DMS153 (cell line): ENCODE measurements at regions not wholly inside any gene's neighbourhood (a gene's known extent, or its start where the extent isn't known, plus 50 kb on each side); places are given as distances from the start of the nearest gene placed in this dataset.
"Not testable (repeated sequence)": the region's sequence is repeated elsewhere in the genome, so short reads cannot be mapped to it uniquely, and the experiment has no call there.

Experiments used
- DNase-seq: peaks from one replicate; lab custom pipeline; 2025; lab: John Stamatoyannopoulos, UW

DNA sequence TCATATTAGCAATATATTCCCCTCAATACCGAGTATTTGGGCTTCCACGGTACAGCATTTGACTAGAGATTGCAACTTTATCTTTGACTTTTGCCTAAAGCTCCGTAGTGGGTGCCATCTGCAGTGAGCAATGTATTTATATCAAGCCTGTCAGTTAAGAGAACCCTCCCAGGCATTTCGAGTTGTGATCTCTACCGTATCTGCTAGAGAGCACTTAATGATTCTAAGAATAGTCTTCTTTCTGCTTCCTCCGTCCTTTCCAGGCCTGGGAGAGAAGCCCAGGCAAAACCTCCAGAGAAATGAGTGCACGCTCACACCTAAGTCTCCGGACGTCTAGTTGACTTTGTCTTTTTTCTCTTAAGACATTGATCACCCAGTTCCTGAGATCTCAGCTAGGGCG lies 210.6 kb downstream of the KLF6 start:
- DNase-seq = no peak

DNA sequence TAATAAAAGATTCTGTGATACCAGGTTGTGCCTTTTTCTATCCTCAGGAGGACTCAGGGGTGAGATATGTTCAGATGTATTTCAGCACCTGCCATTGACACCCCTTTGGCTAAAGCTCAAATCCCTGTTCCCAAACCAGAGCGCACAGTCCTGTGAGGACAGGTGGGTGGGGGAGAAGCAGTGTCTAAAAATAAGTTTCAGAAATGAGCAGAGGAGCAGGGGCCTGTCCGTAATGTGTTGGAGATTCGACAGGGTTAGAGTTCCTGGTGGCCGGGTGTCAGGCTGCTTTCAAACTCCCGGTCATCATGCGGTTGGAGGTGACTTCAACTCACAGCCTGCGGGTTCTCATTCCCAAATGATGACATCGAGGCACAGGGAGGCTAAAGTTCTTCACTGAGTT lies 211.5 kb downstream of the KLF6 start:
- no peak for DNase-seq

DNA sequence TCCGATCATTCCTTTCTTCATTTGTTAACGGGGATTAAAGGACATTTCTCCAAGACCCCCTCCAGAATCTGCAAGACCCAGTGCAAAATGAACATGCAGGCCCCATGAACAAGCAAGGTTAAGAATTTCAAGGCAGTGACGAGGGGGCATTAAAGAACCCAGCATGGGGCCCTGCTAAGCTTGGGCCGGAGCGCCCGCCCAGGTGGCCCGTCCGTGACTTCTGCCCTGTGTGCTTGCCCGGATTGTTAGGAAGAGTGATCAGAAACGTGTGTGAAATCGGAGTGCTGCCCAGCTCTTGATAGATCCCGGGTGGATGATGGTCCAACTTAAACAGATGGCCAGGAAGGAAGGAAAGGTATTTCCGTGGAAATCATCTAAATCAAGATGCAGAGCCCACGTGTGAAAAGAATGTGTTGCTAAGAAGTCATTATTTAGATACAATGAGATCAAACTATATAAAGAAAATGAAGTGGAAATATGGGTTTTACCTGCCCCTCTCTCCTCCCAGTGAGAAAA lies 213.6 kb downstream of the KLF6 start:
- no peak for DNase-seq

- no peak for DNase-seq
Observed at GRCh38 chr10:3570855-3571266, 214.1 kb downstream of the KLF6 start.

DNA sequence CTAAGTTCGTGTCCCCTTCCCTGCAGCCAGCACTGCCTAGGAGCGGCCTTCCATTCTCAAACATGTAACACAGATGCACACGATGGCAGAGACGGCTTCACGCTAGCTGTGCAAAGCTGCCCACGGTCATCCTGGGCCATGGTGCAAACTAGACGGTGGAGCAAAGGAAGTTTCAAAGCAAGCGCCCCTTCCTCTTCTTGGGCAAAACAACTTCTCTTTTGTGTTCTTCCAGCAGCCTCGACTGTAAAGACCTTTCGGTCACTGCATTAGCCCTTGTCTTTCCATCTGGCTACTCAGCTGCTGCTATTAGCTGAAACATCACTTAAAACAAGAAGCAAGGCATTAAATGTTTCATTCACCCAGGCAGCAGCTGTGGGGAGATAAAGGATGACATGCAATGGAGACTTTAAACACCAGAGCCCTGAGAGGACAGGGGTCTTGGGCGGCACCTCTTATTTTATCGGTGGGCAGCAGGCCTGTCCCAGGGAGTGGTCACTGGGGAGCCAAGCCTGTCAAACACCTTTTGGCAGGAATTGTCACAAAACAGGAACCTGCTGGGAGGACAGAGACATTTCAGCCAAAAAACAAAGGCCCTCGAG lies 214.8 kb downstream of the KLF6 start:
- DNase-seq = no peak

DNA sequence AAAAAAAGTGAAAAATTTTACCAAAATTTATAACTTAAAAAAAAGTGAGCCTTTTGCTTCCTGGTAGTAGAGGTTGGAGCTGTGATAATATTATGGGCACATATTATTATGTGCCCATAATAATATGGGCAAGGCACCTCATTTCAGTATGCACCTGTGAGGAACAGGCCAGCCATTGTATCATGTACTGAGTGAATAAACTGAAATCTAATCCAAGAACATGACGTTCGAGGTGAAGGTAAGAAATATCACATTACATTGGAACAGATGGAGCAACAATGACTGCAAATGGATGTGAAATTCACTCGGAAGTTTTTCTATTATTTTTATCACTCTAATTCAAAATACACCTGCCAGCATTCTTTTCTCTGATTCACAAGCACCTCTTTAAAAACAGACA lies 216.0 kb downstream of the KLF6 start:
- peak; percentile 41 for DNase-seq

GRCh38 chr10:3568392-3568791 lies 216.6 kb downstream of the KLF6 start:
- no peak for DNase-seq

- no peak for DNase-seq
Observed at GRCh38 chr10:3567291-3567963, 217.6 kb downstream of the KLF6 start.

DNA sequence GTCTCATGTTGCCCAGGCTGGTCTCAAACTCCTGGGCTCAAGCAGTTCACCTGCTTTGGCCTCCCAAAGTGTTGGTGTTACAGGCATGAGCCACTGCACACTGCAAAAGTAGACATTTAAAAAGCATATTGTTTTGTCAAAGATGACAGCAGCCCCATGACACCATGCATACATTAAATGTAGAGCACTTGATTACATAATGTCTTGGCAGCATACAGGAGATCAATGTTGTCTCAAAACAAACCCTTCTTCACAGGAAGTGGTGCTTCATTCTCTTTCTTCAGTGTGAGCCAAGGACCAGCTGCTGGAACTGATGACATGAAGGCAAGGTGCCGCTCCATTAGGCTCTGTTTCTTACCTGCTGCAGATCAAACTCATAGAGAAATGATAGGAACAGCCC lies 218.4 kb downstream of the KLF6 start:
- DNase-seq = no peak

- DNase-seq = no peak
Observed at GRCh38 chr10:3564346-3565002, 220.5 kb downstream of the KLF6 start.

- DNase-seq = no peak
Observed at GRCh38 chr10:3563298-3563697, 221.7 kb downstream of the KLF6 start.

- DNase-seq = not testable (repeated sequence)
Observed at GRCh38 chr10:3560628-3561027, 224.4 kb downstream of the KLF6 start.

DNA sequence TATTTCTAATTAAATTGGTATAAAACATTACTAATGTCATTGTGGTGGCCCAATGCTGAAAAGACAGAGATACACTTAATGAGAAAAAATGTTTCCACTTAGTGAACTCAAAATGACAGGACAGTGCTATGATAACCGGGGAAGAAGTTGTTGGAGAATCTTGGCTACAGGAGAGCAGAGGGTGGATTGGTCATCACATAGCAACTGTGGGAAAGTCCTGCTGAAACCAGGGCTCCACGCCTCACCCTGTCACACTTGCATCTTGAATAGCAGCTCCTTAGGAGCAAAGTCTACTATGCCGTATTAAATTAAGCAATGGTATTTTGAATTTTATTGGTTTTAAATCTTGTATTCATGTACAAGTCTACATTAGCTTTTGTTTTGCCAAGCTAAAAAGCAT lies 225.5 kb downstream of the KLF6 start:
- DNase-seq = no peak

DNA sequence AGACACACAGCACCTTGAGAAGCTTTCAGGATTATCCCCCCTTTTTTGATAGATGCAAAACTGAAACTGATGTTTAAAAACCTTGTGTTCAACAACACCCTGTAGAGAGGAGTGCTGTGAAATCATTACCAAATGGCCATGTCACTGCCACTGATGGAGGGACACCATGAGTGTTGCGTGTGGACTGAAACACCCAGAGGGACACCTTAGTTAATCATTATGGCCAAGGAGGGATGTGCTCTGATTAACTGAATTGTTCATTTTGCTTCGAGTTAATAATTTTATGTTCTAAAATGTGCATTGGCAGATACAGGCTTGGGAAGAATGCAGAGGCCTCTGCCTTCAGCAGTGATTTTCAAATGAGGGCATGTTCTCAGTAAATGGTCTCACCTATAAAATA lies 226.0 kb downstream of the KLF6 start:
- DNase-seq = no peak

- DNase-seq = not testable (repeated sequence)
Observed at GRCh38 chr10:3556191-3557017, 228.6 kb downstream of the KLF6 start.

GRCh38 chr10:3554121-3554522 lies 230.9 kb downstream of the KLF6 start:
- no peak for DNase-seq

DNA sequence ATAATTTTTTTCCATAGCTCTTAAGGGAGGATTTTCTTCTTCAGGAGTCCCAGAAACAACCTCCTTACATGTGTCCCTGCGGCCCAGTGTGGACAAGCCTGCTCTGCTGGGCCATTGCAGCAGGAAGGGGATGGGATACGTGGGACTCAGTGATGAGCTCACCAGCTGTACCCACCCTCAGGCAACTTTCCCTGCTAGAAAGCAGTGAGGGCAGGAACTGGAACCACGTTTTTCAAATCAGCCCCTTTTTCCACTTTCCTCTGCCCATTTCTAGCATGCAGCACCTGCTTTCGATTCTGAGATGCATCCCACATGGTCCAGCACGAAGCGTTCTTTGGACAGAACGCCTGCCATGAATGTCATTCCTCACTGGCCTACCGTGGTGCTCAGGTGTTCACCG lies 232.7 kb downstream of the KLF6 start:
- no peak for DNase-seq

DNA sequence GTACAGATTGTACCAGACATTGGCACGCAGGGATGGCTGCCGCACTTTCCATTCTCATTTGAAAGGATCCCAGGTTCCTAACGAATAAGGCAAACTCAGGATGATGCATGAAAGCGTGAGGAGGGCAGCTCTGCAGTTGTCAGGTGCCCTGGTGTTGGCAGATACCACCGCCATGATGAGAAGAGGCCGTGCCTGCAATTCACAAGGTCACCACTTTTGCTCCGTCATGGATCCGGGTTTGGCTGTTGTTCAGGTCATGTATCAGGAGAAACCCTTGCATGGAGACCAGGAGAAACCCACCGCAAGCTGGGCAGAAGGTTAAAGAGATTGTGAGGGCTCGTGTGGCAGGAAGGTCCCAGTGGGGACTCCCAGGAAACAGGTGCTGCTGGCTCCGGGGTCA lies 233.2 kb downstream of the KLF6 start:
- DNase-seq = no peak

GRCh38 chr10:3549118-3549517 lies 235.9 kb downstream of the KLF6 start:
- no peak for DNase-seq

GRCh38 chr10:3548702-3549101 lies 236.3 kb downstream of the KLF6 start:
- no peak for DNase-seq

DNA sequence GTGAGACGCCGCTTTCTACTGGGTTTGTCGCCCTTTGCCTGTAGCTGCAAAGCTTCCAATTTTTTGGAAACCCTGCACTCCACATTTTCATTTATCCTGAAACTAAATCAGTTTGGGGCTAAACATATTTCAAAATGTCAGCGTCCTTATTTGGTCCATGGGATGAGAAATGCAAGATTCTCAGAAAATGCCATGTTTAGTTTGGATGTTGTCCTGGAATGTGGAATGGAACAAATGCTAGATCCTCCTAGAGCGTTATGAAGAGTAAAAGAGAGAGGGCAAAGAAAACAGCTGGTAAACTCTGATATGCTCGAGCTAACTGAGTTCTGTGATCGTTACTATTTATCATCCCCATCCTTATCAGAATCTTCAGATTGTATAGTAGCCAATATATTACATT lies 236.9 kb downstream of the KLF6 start:
- DNase-seq = no peak

DNA sequence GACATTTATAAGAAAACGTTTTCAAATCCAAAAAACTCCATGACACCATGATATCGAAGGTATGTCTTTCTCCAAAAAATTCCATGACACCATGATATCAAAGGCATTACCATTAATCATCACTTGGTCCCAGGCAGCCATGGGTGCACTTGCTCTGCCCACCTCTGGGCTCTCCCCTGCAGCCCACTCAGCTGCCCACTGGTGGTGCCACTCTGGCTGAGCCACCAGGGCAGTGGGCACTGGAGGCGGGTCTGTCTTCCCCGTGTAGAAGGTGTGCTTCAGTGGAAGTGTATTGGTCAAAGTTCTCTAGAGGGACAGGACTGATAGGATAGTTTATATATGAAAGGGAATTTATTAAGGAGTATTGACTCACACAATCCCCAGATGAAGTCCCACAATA lies 240.4 kb downstream of the KLF6 start:
- DNase-seq = no peak
